ENCODE measurements at regions not wholly inside any gene's neighbourhood (a gene's known extent, or its start where the extent isn't known, plus 50 kb on each side); places are given as distances from the start of the nearest gene placed in this dataset.
"Not testable (repeated sequence)": the region's sequence is repeated elsewhere in the genome, so short reads cannot be mapped to it uniquely, and the experiment has no call there.

DNA sequence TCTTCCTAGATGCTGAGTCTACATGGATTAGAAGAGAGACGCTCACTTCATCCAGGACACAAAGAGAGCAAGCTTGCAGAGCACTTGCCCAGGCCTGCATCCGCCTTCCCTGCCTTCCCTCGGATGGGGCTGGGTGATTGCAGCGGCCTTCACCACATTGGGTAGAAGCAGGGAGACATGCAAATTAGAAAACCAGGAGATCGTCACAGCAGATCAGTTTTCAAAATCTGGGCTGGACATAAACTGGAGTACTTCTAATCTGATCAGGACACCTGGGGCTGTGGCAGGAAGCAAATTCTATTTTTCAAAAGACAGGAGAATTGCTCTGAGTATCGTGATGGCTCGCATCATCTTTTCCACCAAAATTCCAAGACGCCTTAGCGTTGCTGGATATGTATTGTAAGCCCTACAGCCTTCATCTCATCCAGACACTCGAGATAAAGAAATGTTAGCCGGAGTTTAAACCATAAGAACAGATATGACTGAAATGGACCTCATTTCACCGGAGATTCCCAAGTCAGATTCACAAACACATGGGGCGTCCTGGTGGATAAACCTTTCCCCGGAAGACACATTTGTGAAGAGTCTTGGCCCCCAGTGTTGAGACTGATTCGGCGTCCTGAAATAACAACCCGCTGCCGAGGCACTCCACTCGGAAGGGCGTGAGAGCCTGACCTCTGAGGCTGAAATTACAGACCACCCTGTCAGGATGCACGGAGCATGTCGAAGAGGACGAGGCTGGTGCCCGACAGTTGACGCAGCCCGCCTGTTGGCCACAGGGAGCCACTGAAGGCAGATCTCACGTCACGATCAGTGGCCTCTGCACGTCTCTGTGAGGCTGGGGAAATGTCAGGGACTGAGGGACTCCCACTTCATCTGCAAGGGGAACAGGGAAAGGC lies 91.2 kb upstream of the PARD3 start:
- no peak for FAIRE-seq
- TF ChIP-seq TAF1 (IDR thresholded peaks at IDR 0.05; ENCODE audit: borderline replicate concordance, low read depth, low read length) (no peak), POLR2A (IDR thresholded peaks at IDR 0.05; ENCODE audit: low read depth, low read length) (no peak), POLR2AphosphoS5 (IDR thresholded peaks at IDR 0.05; ENCODE audit: low read depth, low read length) (no peak)
- no peak for DNase-seq (ENCODE audit: insufficient read length)

DNA sequence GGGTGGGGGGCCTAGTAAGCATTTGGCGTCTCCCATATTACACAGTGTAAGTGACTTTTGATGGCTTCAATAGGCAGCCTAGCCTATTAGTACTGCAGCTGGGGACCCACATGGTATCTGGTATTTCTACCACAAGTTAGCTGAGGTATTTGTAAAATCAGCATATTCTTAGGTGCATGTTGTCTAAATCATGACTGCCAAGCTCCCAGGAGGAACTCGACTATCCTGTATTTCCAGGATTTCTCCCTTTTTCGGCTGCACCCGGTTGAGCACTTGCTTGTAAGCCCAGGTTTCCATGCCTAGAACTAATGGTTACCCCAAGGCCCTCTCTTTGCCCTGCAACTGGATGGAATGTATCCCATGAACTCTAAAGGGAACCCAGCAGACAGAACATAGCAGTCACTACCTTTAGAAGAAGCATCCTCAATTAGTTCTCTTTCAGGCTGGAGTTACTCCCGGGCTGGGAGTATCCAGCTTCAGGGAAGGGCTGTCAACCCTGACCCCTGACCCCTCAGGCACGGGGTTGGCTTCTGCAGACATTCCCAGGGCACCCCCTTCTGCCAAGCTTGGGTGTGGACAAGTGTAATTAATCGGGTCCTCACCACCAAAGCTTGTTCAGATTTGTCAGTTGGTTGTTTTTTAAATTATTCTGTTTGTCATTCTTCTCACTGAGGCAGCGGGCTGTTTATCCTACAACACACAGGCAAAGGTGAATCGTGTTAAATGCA lies 90.3 kb upstream of the PARD3 start:
- FAIRE-seq (no peak), DNase-seq (ENCODE audit: insufficient read length) (no peak)
- no peak for TF ChIP-seq POLR2AphosphoS5 (IDR thresholded peaks at IDR 0.05; ENCODE audit: low read depth, low read length)
- no peak for TF ChIP-seq POLR2A (IDR thresholded peaks at IDR 0.05; ENCODE audit: low read depth, low read length)
- TF ChIP-seq TAF1 (IDR thresholded peaks at IDR 0.05; ENCODE audit: borderline replicate concordance, low read depth, low read length), result no peak

DNA sequence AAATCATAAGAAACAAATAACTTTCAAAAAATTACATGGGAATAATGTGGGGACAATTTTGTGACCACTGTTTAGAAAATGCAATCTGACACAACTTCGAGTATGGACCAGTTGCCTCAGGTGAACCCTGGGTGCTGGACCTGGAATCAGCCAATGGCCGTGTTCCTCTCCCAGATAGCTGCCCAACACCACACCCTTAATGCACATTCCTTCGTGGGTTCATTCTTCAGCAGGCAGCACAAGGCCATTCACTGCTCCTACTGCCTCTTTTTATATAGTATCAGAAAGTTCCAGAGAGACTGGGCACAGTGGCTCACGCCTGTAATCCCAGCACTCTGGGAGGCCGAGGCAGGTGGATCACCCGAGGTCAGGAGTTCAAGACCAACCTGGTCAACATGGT lies 89.1 kb upstream of the PARD3 start:
- no peak for TF ChIP-seq POLR2A (IDR thresholded peaks at IDR 0.05; ENCODE audit: low read depth, low read length)
- TF ChIP-seq POLR2AphosphoS5 (IDR thresholded peaks at IDR 0.05; ENCODE audit: low read depth, low read length), result no peak
- TF ChIP-seq TAF1 (IDR thresholded peaks at IDR 0.05; ENCODE audit: borderline replicate concordance, low read depth, low read length), result no peak
- DNase-seq (ENCODE audit: insufficient read length) (no peak), FAIRE-seq (no peak)

DNA sequence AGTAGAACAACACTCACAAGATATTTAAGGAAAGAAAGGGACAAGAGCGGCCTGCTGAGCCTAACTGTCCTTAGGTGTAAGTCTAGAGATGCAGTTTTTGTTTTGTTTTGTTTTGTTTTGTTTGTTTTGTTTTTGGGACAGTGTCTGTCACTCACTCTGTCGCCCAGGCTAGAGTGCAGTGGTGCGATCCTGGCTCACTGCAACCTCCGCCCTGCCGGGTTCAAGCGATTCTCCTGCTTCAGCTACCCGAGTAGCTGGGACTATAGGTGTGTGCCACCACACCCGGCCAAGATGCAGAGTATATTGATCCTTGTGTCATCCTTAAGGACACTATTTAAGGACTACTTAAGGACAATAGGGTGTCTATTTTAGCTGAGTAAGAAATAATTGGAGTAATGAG lies 84.1 kb upstream of the PARD3 start:
- DNase-seq (ENCODE audit: insufficient read length), result no peak
- no peak for FAIRE-seq
- no peak for TF ChIP-seq TAF1 (IDR thresholded peaks at IDR 0.05; ENCODE audit: borderline replicate concordance, low read depth, low read length)
- no peak for TF ChIP-seq POLR2A (IDR thresholded peaks at IDR 0.05; ENCODE audit: low read depth, low read length)
- no peak for TF ChIP-seq POLR2AphosphoS5 (IDR thresholded peaks at IDR 0.05; ENCODE audit: low read depth, low read length)

DNA sequence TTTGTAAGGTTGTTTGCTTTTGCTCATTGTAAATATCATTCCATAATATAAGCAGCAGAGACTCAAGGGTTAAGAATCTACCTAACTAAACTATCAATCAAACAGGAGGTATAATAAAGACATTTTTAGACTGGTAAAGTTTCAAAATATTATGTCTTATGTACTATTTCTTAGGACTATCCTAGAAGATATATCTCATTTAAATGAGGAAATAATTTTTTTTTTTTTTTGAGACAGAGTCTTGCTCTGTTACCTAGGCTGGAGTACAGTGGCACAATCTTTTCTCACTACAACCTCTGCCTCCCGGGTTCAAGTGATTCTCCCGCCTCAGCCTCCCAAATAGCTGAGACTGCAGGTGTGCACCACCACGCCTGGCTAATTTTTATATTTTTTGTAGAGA lies 80.9 kb upstream of the PARD3 start:
- TF ChIP-seq POLR2A (IDR thresholded peaks at IDR 0.05; ENCODE audit: low read depth, low read length) (no peak), POLR2AphosphoS5 (IDR thresholded peaks at IDR 0.05; ENCODE audit: low read depth, low read length) (no peak), TAF1 (IDR thresholded peaks at IDR 0.05; ENCODE audit: borderline replicate concordance, low read depth, low read length) (no peak)
- no peak for DNase-seq (ENCODE audit: insufficient read length)
- FAIRE-seq, result no peak

DNA sequence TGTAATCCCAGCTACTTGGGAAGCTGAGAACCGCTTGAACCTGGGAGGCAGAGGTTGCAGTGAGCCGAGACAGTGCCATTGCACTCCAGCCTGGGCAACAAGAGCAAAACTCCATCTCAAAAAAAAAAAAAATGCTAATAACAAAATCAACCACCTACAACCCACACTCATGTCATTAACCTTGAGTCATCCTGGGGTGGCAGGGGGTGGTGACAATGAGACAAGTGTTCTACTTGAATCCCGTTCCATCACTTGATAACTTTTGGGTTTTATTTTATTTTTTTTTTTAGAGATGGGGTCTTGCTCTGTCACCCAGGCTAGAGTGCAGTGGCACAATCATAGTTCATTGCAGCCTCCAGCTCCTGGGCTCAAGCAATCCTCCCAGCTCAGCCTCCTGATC lies 80.0 kb upstream of the PARD3 start:
- not testable (repeated sequence) for DNase-seq (ENCODE audit: insufficient read length); FAIRE-seq

DNA sequence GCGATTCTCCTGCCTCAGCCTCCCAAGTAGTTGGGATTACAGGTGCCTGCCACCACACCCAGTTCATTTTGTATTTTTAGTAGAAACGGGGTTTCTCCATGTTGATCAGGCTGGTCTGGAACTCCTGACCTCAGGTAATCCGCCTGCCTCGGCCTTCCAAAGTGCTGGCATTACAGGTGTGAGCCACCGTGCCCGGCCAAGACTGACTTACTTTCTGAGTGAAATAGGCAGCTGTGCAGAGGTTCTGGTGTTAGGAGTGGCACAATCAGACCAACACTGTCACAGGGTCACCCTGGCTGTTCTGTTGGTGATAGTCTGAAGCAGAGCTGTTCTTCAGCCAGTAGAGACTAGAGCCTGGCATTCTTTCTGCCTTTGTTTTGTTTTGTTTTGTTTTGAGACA lies 77.4 kb upstream of the PARD3 start:
- not testable (repeated sequence) for DNase-seq (ENCODE audit: insufficient read length); FAIRE-seq

DNA sequence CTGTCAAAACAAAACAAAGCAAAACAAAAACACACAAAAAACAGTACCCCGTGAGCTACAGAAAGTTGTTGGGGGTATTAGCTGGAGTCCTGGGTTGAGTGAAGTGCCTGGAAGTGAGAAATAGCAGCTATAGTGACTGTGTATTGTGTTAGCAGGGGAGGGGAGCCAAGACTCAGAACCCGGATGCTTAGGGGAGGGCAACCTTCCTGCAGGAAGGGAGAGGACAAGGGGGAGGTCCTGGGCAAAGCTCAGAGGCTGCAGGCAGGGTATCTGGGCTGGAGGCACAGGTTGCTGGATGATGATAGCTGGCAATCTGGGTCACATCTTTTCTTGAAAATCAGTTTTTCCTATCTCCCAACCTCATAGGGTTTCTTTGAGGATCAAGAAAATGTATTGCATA lies 75.8 kb upstream of the PARD3 start:
- FAIRE-seq, result no peak
- DNase-seq (ENCODE audit: insufficient read length), result no peak
- TF ChIP-seq POLR2AphosphoS5 (IDR thresholded peaks at IDR 0.05; ENCODE audit: low read depth, low read length) (no peak), POLR2A (IDR thresholded peaks at IDR 0.05; ENCODE audit: low read depth, low read length) (no peak), TAF1 (IDR thresholded peaks at IDR 0.05; ENCODE audit: borderline replicate concordance, low read depth, low read length) (no peak)

DNA sequence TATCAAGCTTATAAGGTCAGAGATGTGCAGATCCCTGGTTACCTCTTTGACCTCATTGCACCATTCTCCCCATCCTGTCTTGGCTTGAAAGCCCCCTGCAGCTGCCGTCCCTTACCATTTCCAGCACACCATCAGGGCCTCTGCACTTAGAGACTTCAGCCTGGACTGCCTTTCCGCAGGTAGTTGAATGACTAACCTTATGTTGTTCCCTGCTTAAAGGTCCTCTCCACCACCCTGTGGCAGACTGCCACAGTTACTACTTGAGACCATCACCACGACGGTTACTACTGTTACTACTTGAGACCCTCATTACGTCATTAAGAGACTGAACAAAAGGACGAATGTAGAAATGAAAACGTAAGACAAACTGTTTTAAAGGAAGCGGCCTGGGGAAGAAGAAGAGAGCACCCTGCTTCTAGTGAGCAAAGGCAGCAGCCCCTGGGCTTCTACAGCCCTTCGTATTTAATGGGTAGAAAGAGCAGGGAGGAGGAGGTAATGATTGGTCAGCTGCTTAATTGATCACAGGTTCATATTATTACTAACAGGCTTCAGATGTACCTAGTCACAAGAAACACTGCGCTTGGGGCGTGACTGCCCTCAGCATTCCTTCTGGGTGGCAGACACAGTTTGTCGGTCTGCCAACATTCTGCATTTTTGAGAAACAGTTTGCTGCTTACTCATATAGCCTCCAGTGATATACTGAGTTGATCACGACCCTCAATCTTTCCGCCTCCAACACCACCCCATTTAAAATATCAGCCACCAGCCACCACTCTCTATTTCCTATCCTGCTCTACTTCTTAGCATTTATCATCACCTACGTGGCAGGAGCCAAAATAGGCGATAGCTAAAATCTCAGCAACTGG lies 74.1 kb upstream of the PARD3 start:
- TF ChIP-seq TAF1 (IDR thresholded peaks at IDR 0.05; ENCODE audit: borderline replicate concordance, low read depth, low read length) (no peak), POLR2A (IDR thresholded peaks at IDR 0.05; ENCODE audit: low read depth, low read length) (no peak), POLR2AphosphoS5 (IDR thresholded peaks at IDR 0.05; ENCODE audit: low read depth, low read length) (no peak)
- DNase-seq (ENCODE audit: insufficient read length) (no peak), FAIRE-seq (no peak)

DNA sequence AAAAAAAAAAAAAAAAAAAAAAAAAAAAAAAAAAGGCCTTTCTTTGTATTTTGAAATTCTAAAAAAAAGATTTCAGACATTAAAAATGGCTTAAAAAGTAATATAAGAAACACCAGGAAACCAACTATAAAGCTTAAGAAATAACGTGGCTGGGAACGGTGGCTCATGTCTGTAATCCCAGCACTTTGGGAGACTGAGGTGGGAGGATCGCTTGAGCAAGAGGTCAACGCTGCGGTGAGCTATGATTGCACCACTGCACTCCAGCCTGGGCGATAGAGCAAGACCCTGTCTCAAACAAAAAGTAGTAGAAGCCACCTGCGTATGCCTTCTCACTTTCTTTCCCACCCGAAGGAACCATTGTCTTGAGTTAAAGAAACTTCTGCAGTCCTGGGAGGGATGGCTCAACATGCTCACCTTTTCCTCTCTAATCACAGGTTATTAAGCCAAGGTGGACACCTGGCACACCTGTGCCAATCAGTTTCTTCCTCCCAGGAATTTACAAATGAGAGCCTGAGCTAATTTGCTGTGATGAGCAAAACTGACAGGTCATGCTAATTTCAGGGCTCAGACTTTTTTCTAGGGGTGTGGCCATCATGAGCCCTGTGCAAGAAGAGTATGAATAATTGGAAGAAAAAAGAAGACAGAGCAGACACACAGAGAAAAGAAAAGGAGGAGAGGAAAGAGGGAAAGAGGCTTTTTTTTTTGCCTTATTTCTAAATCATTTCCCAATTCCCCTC lies 72.0 kb upstream of the PARD3 start:
- TF ChIP-seq TAF1 (IDR thresholded peaks at IDR 0.05; ENCODE audit: borderline replicate concordance, low read depth, low read length) (no peak), POLR2AphosphoS5 (IDR thresholded peaks at IDR 0.05; ENCODE audit: low read depth, low read length) (no peak), POLR2A (IDR thresholded peaks at IDR 0.05; ENCODE audit: low read depth, low read length) (no peak)
- FAIRE-seq (no peak), DNase-seq (ENCODE audit: insufficient read length) (no peak)

DNA sequence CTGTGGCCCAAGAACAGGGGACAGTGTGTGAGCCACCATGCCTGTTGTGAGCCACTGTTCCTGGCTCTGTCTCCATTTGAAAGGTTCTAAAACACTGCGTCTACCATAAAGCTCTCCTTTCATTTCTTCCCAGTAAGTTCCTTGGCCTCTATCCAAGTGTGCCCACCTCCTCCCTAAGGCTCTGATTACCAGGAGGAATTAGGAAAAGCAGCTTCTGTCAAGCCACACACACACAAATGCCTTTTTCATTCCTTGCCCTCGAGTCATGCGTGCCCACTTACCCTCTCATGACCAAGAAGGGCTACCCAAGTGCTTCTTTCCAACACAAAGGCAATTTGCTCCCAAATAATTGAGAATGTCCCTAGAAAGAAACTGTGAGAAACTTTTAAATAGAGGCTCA lies 70.8 kb upstream of the PARD3 start:
- no peak for FAIRE-seq
- no peak for DNase-seq (ENCODE audit: insufficient read length)
- TF ChIP-seq POLR2A (IDR thresholded peaks at IDR 0.05; ENCODE audit: low read depth, low read length) (no peak), POLR2AphosphoS5 (IDR thresholded peaks at IDR 0.05; ENCODE audit: low read depth, low read length) (no peak), TAF1 (IDR thresholded peaks at IDR 0.05; ENCODE audit: borderline replicate concordance, low read depth, low read length) (no peak)
